H9 (cell line): ENCODE measurements at regions not wholly inside any gene's neighbourhood (a gene's known extent, or its start where the extent isn't known, plus 50 kb on each side); places are given as distances from the start of the nearest gene placed in this dataset.

Experiments used
- DNase-seq: peaks from one replicate; pipeline ENCODE4 v3.0.0-alpha.2; 2017
- H2AFZ ChIP-seq: one replicate; pipeline ENCODE4 v1.6.1; 2013; ENCODE audit warnings: mild to moderate bottlenecking, low read length, control low read depth, moderate library complexity
- H2AK5ac ChIP-seq: 2 replicates; pipeline ENCODE4 v1.6.1; 2013; ENCODE audit warnings: low read length, control low read depth, mixed read lengths; ENCODE audit not compliant: insufficient read length
- H2BK120ac ChIP-seq: one replicate; pipeline ENCODE4 v1.6.1; 2013; ENCODE audit warnings: low read depth, mild to moderate bottlenecking, low read length, control low read depth, inconsistent platforms; ENCODE audit not compliant: poor library complexity, severe bottlenecking
- H2BK12ac ChIP-seq: 2 replicates; pipeline ENCODE4 v1.6.1; 2013; ENCODE audit warnings: low read length, control low read depth, mixed read lengths, low read depth; ENCODE audit not compliant: insufficient read length
- H2BK15ac ChIP-seq: 2 replicates; pipeline ENCODE4 v1.6.1; 2013; ENCODE audit warnings: low read depth, low read length, control low read depth
- H2BK20ac ChIP-seq: one replicate; pipeline ENCODE4 v1.6.1; 2013; ENCODE audit warnings: low read depth, mild to moderate bottlenecking, low read length, control low read depth, inconsistent platforms; ENCODE audit not compliant: poor library complexity, severe bottlenecking
- H2BK5ac ChIP-seq: 2 replicates; pipeline ENCODE4 v1.6.1; 2013; ENCODE audit warnings: low read length, control low read depth, mixed read lengths; ENCODE audit not compliant: insufficient read length
- H3K14ac ChIP-seq: 2 replicates; pipeline ENCODE4 v1.6.1; 2013; ENCODE audit warnings: low read length, control low read depth; ENCODE audit not compliant: insufficient read depth
- H3K18ac ChIP-seq: 2 replicates; pipeline ENCODE4 v1.6.1; 2013; ENCODE audit warnings: low read depth, mild to moderate bottlenecking, mixed read lengths, low read length, control low read depth; ENCODE audit not compliant: insufficient read length
- H3K23ac ChIP-seq: 2 replicates; pipeline ENCODE4 v1.6.1; 2013; ENCODE audit warnings: low read length, control low read depth, mixed read lengths, low read depth; ENCODE audit not compliant: insufficient read length
- H3K23me2 ChIP-seq: 2 replicates; pipeline ENCODE4 v1.6.1; 2013; ENCODE audit warnings: low read depth, mild to moderate bottlenecking, mixed read lengths, low read length, control low read depth; ENCODE audit not compliant: insufficient read length, poor library complexity, severe bottlenecking
- H3K27ac ChIP-seq: 2 replicates; pipeline ENCODE4 v1.5.1; 2013; ENCODE audit warnings: low read length, control low read depth, mixed read lengths, low read depth; ENCODE audit not compliant: insufficient read length
- H3K27me3 ChIP-seq: 2 replicates; pipeline ENCODE4 v1.6.1; 2013; ENCODE audit warnings: low read length, control low read depth, inconsistent platforms; ENCODE audit not compliant: insufficient read depth
- H3K4ac ChIP-seq: 2 replicates; pipeline ENCODE4 v1.6.1; 2013; ENCODE audit warnings: low read depth, mild to moderate bottlenecking, control low read depth, inconsistent platforms, low read length, moderate library complexity
- H3K4me1 ChIP-seq: 2 replicates; pipeline ENCODE4 v1.6.1; 2013; ENCODE audit warnings: low read length, control low read depth, inconsistent platforms; ENCODE audit not compliant: insufficient read depth
- H3K4me2 ChIP-seq: 2 replicates; pipeline ENCODE4 v1.6.1; 2013; ENCODE audit warnings: low read length, control low read depth, mixed read lengths; ENCODE audit not compliant: insufficient read length, insufficient read depth
- H3K56ac ChIP-seq: 2 replicates; pipeline ENCODE4 v1.6.1; 2013; ENCODE audit warnings: low read depth, mild to moderate bottlenecking, mixed read lengths, low read length, control low read depth; ENCODE audit not compliant: insufficient read length
- H3K79me1 ChIP-seq: 2 replicates; pipeline ENCODE4 v1.6.1; 2013; ENCODE audit warnings: low read depth, mild to moderate bottlenecking, moderate library complexity, low read length, control low read depth, inconsistent platforms; ENCODE audit not compliant: insufficient read depth, poor library complexity, severe bottlenecking
- H3K79me2 ChIP-seq: 2 replicates; pipeline ENCODE4 v1.6.1; 2013; ENCODE audit warnings: low read length, control low read depth, inconsistent platforms; ENCODE audit not compliant: insufficient read depth
- H3K9ac ChIP-seq: 2 replicates; pipeline ENCODE4 v1.6.1; 2013; ENCODE audit warnings: low read length, control low read depth, mixed read lengths; ENCODE audit not compliant: insufficient read length; ENCODE audit errors: extremely low read depth
- H3K9me3 ChIP-seq: one replicate; pipeline ENCODE4 v1.6.1; 2013; ENCODE audit warnings: low read depth, low read length, inconsistent platforms; ENCODE audit not compliant: control insufficient read depth
- H3T11ph ChIP-seq: one replicate; pipeline ENCODE4 v1.6.1; 2013; ENCODE audit warnings: mild to moderate bottlenecking, low read length, control low read depth, inconsistent platforms
- H4K20me1 ChIP-seq: one replicate; pipeline ENCODE4 v1.6.1; 2013; ENCODE audit not compliant: control insufficient read depth, insufficient read length, insufficient read depth
- H4K5ac ChIP-seq: 2 replicates; pipeline ENCODE4 v1.6.1; 2013; ENCODE audit warnings: low read depth, mild to moderate bottlenecking, mixed read lengths, low read length, control low read depth; ENCODE audit not compliant: insufficient read length
- H4K8ac ChIP-seq: replicated peaks from 2 replicates; pipeline ENCODE4 v1.6.1; 2013; ENCODE audit warnings: low read length, control low read depth, mixed read lengths, low read depth; ENCODE audit not compliant: insufficient read length
- H4K91ac ChIP-seq: 2 replicates; pipeline ENCODE4 v1.6.1; 2013; ENCODE audit warnings: low read depth, mild to moderate bottlenecking, moderate library complexity, mixed read lengths, low read length, control low read depth; ENCODE audit not compliant: insufficient read length
- H3K27ac Mint-ChIP-seq, 3 experiments: 2 replicates in 2 of 3; 3 replicates in 1 of 3; pipeline ENCODE4 v1.8.0; 2020 to 2021; ENCODE audit warnings: mixed read lengths in 3 of 3, mild to moderate bottlenecking in 1 of 3, moderate library complexity in 1 of 3
- H3K27me3 Mint-ChIP-seq: 2 replicates; pipeline ENCODE4 v1.8.0; 2021; ENCODE audit warnings: low read depth, mild to moderate bottlenecking, moderate library complexity, mixed read lengths
- H3K36me3 Mint-ChIP-seq, 3 experiments: 2 replicates in 2 of 3; 3 replicates in 1 of 3; pipeline ENCODE4 v1.8.0; 2020 to 2021; ENCODE audit warnings: low read depth in 3 of 3, mixed read lengths in 3 of 3; ENCODE audit not compliant: insufficient read depth in 1 of 3
- H3K4me1 Mint-ChIP-seq, 2 experiments: 2 replicates each; pipeline ENCODE4 v1.8.0; 2020; ENCODE audit warnings: mixed read lengths in 2 of 2
- H3K4me3 Mint-ChIP-seq, 2 experiments: 2 replicates in 1 of 2; 3 replicates in 1 of 2; pipeline ENCODE4 v1.8.0; 2020 to 2021; ENCODE audit warnings: mild to moderate bottlenecking in 2 of 2, mixed read lengths in 2 of 2, moderate library complexity in 1 of 2
- H3K9me3 Mint-ChIP-seq, 2 experiments: 2 replicates in 1 of 2; 3 replicates in 1 of 2; pipeline ENCODE4 v1.8.0; 2020; ENCODE audit warnings: mild to moderate bottlenecking in 2 of 2, mixed read lengths in 2 of 2, moderate library complexity in 1 of 2
- WGBS: extraction: QIAGEN DNeasy Blood & Tissue Kit; methylation state at CpG from one replicate; pipeline ENCODE4 v1.1.7; 2013; ENCODE audit warnings: missing lambda C conversion rate, low lambda C conversion rate, mixed read lengths; ENCODE audit not compliant: insufficient read length; ENCODE audit errors: extremely low coverage; 5-methylcytosine and 5-hydroxymethylcytosine counted together
- TF ChIP-seq, protein P1 (sequence below): fragments of 200-600 bp; sonication (generic); conservative IDR thresholded peaks from 3 replicates; pipeline ENCODE4 v1.8.0; 2021; ENCODE audit warnings: antibody characterized with exemption, mild to moderate bottlenecking

- Histone ChIP-seq H4K5ac (no peak overlapping the region), H3K27me3 (no peaks in the 10 kb centered on the region), H3K4me1 (no peaks in the 10 kb centered on the region), H2AK5ac (no peak overlapping the region), H4K20me1 (no peaks in the 10 kb centered on the region), H2BK15ac (no peak overlapping the region), H2AFZ (no peak overlapping the region), H3K79me1 (no peaks in the 10 kb centered on the region), H3K18ac (no peak overlapping the region), H3K56ac (no peak overlapping the region), H3T11ph (no peak overlapping the region), H2BK120ac (no peak overlapping the region), H2BK5ac (no peak overlapping the region), H3K14ac (no peak overlapping the region), H2BK12ac (no peak overlapping the region), H4K8ac (no peak overlapping the region), H3K9me3 (no peaks in the 10 kb centered on the region), H3K9ac (no peak overlapping the region), H3K27ac (no peak overlapping the region), H3K23ac (no peak overlapping the region), H2BK20ac (no peak overlapping the region), H3K4me2 (no peak overlapping the region), H3K4ac (no peak overlapping the region), H3K23me2 (no peaks in the 10 kb centered on the region), H4K91ac (no peak overlapping the region), H3K79me2 (no peaks in the 10 kb centered on the region)
- Mint-ChIP-seq H3K4me3 (no peak overlapping the region), H3K9me3 (peaks cover 4 to 6% of the 10 kb centered on the region in 2 experiments; a peak in 3 of 5 replicates), H3K36me3 (peaks cover 0 to 5% (median 2%) of the 10 kb centered on the region in 3 experiments; a peak in 1 of 7 replicates), H3K27me3 (no peaks in the 10 kb centered on the region), H3K4me1 (peaks cover 11 to 13% of the 10 kb centered on the region in 2 experiments), H3K27ac (0 out of 7 replicates have a peak overlapping the region, but pooled peaks of 1 of the 3 experiments have one; percentile 12)
- no peak for DNase-seq
- TF ChIP-seq, protein P1, sequence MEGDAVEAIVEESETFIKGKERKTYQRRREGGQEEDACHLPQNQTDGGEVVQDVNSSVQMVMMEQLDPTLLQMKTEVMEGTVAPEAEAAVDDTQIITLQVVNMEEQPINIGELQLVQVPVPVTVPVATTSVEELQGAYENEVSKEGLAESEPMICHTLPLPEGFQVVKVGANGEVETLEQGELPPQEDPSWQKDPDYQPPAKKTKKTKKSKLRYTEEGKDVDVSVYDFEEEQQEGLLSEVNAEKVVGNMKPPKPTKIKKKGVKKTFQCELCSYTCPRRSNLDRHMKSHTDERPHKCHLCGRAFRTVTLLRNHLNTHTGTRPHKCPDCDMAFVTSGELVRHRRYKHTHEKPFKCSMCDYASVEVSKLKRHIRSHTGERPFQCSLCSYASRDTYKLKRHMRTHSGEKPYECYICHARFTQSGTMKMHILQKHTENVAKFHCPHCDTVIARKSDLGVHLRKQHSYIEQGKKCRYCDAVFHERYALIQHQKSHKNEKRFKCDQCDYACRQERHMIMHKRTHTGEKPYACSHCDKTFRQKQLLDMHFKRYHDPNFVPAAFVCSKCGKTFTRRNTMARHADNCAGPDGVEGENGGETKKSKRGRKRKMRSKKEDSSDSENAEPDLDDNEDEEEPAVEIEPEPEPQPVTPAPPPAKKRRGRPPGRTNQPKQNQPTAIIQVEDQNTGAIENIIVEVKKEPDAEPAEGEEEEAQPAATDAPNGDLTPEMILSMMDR, result no peak
- WGBS, result no CpG with 5 or more reads among the region's 10 CpGs
Measured at GRCh38 chr2:4214444-4215205, 511.2 kb downstream of the DCDC2C start.
